HepG2 (cell line): ENCODE measurements at regions not wholly inside any gene's neighbourhood (a gene's known extent, or its start where the extent isn't known, plus 50 kb on each side); places are given as distances from the start of the nearest gene placed in this dataset.

Source experiments
- CREB1 ChIP-seq, 2 experiments: fragments of 450-650 bp in 1 of 2; IDR thresholded peaks; 2 replicates each; pipeline ENCODE4 v1.6.1; 2016 to 2017; ENCODE audit warnings: control low read depth in 1 of 2, mild to moderate bottlenecking in 1 of 2, missing compliant biosample characterization in 1 of 2, missing genetic modification characterization in 1 of 2
- HNF1B ChIP-seq: sonication (generic); formaldehyde crosslinking; IDR thresholded peaks from 2 replicates; pipeline ENCODE4 v1.5.1; 2020; ENCODE audit warnings: mild to moderate bottlenecking, moderate library complexity, missing genetic modification reagents
- HNRNPL ChIP-seq: fragments of 200-400 bp; formaldehyde crosslinking; IDR thresholded peaks from 2 replicates; pipeline ENCODE4 v1.6.1; 2017; ENCODE audit warnings: mild to moderate bottlenecking, low read depth, low read length
- KAT2B ChIP-seq: fragments of 150-350 bp; IDR thresholded peaks from 2 replicates; pipeline ENCODE4 v1.6.1; 2014; ENCODE audit warnings: low read depth, low read length, borderline replicate concordance
- KDM2A ChIP-seq: sonication (generic); formaldehyde crosslinking; IDR thresholded peaks from 2 replicates; pipeline ENCODE4 v1.4.0; 2020; ENCODE audit warnings: low read depth, missing genetic modification reagents, borderline replicate concordance
- PHF21A ChIP-seq: sonication (generic); formaldehyde crosslinking; IDR thresholded peaks from 2 replicates; pipeline ENCODE4 v1.5.0; 2020; ENCODE audit warnings: mild to moderate bottlenecking, missing genetic modification reagents
- SP2 ChIP-seq: sonication (generic); formaldehyde crosslinking; IDR thresholded peaks from 2 replicates; pipeline ENCODE4 v1.5.1; 2020; ENCODE audit warnings: mild to moderate bottlenecking, missing genetic modification reagents
- TEAD3 ChIP-seq: optimal IDR thresholded peaks from 2 replicates; pipeline ENCODE3; 2016; ENCODE audit warnings: borderline replicate concordance
- ZBTB33 ChIP-seq: sonication (generic); formaldehyde crosslinking; IDR thresholded peaks from 2 replicates; pipeline ENCODE4 v1.4.0; 2020; ENCODE audit warnings: missing genetic modification reagents
- ZBTB46 ChIP-seq: sonication (generic); formaldehyde crosslinking; IDR thresholded peaks from 2 replicates; pipeline ENCODE4 v1.4.0; 2020; ENCODE audit warnings: mild to moderate bottlenecking, missing genetic modification reagents, borderline replicate concordance
- ZNF232 ChIP-seq: sonication (generic); formaldehyde crosslinking; IDR thresholded peaks from 2 replicates; pipeline ENCODE4 v1.4.0; 2020; ENCODE audit warnings: missing genetic modification reagents, borderline replicate concordance
- ZNF563 ChIP-seq: sonication (generic); formaldehyde crosslinking; IDR thresholded peaks from 2 replicates; pipeline ENCODE4 v1.8.0; 2022; ENCODE audit warnings: mild to moderate bottlenecking, moderate library complexity, missing genetic modification reagents
- ZNF589 ChIP-seq: sonication (generic); formaldehyde crosslinking; conservative IDR thresholded peaks from 2 replicates; pipeline ENCODE4 v1.8.0; 2022; ENCODE audit warnings: mild to moderate bottlenecking, moderate library complexity, missing genetic modification reagents
- ZNF660 ChIP-seq: sonication (generic); formaldehyde crosslinking; IDR thresholded peaks from 2 replicates; pipeline ENCODE4 v1.5.1; 2020; ENCODE audit warnings: mild to moderate bottlenecking, low read depth, missing genetic modification reagents, borderline replicate concordance
- ZNF710 ChIP-seq: sonication (generic); formaldehyde crosslinking; IDR thresholded peaks from 2 replicates; pipeline ENCODE4 v1.5.0; 2020; ENCODE audit warnings: mild to moderate bottlenecking, missing genetic modification reagents, borderline replicate concordance
- ZNF746 ChIP-seq: sonication (generic); formaldehyde crosslinking; IDR thresholded peaks from 2 replicates; pipeline ENCODE4 v1.8.0; 2022; ENCODE audit warnings: mild to moderate bottlenecking, missing genetic modification reagents
- ZNF761 ChIP-seq: sonication (generic); formaldehyde crosslinking; conservative IDR thresholded peaks from 2 replicates; pipeline ENCODE4 v1.4.0; 2020; ENCODE audit warnings: mild to moderate bottlenecking, missing genetic modification reagents
- ZNF883 ChIP-seq: sonication (generic); formaldehyde crosslinking; IDR thresholded peaks from 2 replicates; pipeline ENCODE4 v1.5.1; 2020; ENCODE audit warnings: mild to moderate bottlenecking, missing genetic modification reagents; ENCODE audit errors: not compliant biosample characterization
- TF ChIP-seq, protein P1 (sequence below): sonication (generic); formaldehyde crosslinking; IDR thresholded peaks from 2 replicates; pipeline ENCODE4 v1.9.0; 2021; ENCODE audit warnings: missing genetic modification reagents, borderline replicate concordance

DNA sequence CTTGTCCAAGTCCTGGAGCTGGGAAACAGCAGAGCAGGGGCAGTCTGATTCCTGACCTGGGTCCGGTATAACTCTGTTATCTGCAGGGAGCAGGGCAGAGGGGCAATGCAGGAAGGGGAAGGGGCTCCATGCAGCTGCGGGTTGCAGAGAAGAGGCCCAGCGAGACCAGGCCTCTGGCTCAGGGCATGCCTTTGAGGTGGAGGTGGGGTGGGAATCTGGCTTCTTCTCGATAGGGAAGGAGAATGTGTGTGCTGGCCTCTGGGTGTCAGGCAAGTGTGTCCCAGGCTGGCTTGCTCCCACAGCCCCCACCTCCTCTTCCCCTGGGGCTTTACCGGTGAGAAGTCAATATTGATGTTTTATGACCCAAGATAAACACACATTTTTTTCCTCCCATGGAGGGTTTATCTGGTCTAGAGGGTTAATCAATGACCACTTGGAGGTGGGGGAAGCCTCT, 187.1 kb upstream of the HAAO start (continued):
- TF ChIP-seq ZBTB46 (CRISPR knock-in tag) = no peak; the same call in none of the 2 replicates
- peak; percentile 80; the same call in 1 of the 2 replicates for TF ChIP-seq ZNF589 (CRISPR knock-in tag)
- peak; percentile 21; the same call in 1 of the 2 replicates for TF ChIP-seq KAT2B
- TF ChIP-seq TEAD3 (CRISPR knock-in tag) = peak; percentile 90
- peak; percentile 79; the same call in 1 of the 2 replicates for TF ChIP-seq HNRNPL
- no peak; the same call in 1 of the 2 replicates for TF ChIP-seq ZNF761
- no peak for TF ChIP-seq SP2
- peak; percentile 40 for TF ChIP-seq CREB1 (IDR thresholded peaks at IDR 0.05)
- TF ChIP-seq CREB1 (CRISPR knock-in tag; IDR thresholded peaks at IDR 0.05) = no peak
- TF ChIP-seq ZNF883 = no peak
- TF ChIP-seq, protein P1, sequence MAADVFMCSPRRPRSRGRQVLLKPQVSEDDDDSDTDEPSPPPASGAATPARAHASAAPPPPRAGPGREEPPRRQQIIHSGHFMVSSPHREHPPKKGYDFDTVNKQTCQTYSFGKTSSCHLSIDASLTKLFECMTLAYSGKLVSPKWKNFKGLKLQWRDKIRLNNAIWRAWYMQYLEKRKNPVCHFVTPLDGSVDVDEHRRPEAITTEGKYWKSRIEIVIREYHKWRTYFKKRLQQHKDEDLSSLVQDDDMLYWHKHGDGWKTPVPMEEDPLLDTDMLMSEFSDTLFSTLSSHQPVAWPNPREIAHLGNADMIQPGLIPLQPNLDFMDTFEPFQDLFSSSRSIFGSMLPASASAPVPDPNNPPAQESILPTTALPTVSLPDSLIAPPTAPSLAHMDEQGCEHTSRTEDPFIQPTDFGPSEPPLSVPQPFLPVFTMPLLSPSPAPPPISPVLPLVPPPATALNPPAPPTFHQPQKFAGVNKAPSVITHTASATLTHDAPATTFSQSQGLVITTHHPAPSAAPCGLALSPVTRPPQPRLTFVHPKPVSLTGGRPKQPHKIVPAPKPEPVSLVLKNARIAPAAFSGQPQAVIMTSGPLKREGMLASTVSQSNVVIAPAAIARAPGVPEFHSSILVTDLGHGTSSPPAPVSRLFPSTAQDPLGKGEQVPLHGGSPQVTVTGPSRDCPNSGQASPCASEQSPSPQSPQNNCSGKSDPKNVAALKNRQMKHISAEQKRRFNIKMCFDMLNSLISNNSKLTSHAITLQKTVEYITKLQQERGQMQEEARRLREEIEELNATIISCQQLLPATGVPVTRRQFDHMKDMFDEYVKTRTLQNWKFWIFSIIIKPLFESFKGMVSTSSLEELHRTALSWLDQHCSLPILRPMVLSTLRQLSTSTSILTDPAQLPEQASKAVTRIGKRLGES (CRISPR knock-in tag) = peak; percentile 76
- peak; percentile 95; the same call in 1 of the 2 replicates for TF ChIP-seq ZNF232
- TF ChIP-seq ZBTB33 (CRISPR knock-in tag) = peak; percentile 84
- peak; percentile 99 for TF ChIP-seq HNF1B (CRISPR knock-in tag)
- peak; percentile 70 for TF ChIP-seq KDM2A (CRISPR knock-in tag)
- 0 out of 2 replicates have a peak, but pooled peaks have one; percentile 79 for TF ChIP-seq ZNF563
- peak; percentile 100 for TF ChIP-seq ZNF746
- peak; percentile 96 for TF ChIP-seq PHF21A
- peak; percentile 88; the same call in 1 of the 2 replicates for TF ChIP-seq ZNF710
- no peak for TF ChIP-seq ZNF660 (CRISPR knock-in tag)
